GM18873 (cell line): ENCODE measurements at regions not wholly inside any gene's neighbourhood (a gene's known extent, or its start where the extent isn't known, plus 50 kb on each side); places are given as distances from the start of the nearest gene placed in this dataset.

ENCODE experiments used
- ATAC-seq: cut with Tn5 transposase; IDR thresholded peaks from one replicate; pipeline ENCODE4 v1.9.1; 2021; ENCODE audit warnings: mild to moderate bottlenecking, moderate library complexity, moderate number of reproducible peaks; ENCODE audit not compliant: unreplicated experiment, low FRiP score

GRCh38 chr6:167437888-167438484, 113.1 kb downstream of the TTLL2 start:
- no peak for ATAC-seq

GRCh38 chr6:167441715-167442206, 116.9 kb downstream of the TTLL2 start:
- no peak for ATAC-seq

GRCh38 chr6:167442245-167442644, 117.4 kb downstream of the TTLL2 start:
- ATAC-seq, result no peak

- no peak for ATAC-seq
These were observed 118.2 kb downstream of the TTLL2 start for GRCh38 chr6:167442796-167443680.

GRCh38 chr6:167444602-167445346, 119.9 kb downstream of the TTLL2 start:
- ATAC-seq, result no peak

GRCh38 chr6:167445568-167445967, 120.7 kb downstream of the TTLL2 start:
- no peak for ATAC-seq

- no peak for ATAC-seq
These were observed 121.2 kb downstream of the TTLL2 start for GRCh38 chr6:167446046-167446445.

- ATAC-seq, result no peak
These were observed 122.1 kb downstream of the TTLL2 start for GRCh38 chr6:167446971-167447370.

GRCh38 chr6:167448378-167448777, 123.5 kb downstream of the TTLL2 start:
- no peak for ATAC-seq

GRCh38 chr6:167449094-167449861, 124.4 kb downstream of the TTLL2 start:
- ATAC-seq, result no peak

- ATAC-seq, result no peak
These were observed 125.7 kb downstream of the TTLL2 start for GRCh38 chr6:167450626-167451025.

GRCh38 chr6:167452338-167453081, 127.6 kb downstream of the TTLL2 start:
- ATAC-seq, result no peak

- ATAC-seq, result no peak
These were observed 128.2 kb downstream of the TTLL2 start for GRCh38 chr6:167453082-167453446.

- ATAC-seq, result no peak
These were observed 129.1 kb downstream of the TTLL2 start for GRCh38 chr6:167454003-167454402.

GRCh38 chr6:167455371-167455770, 130.5 kb downstream of the TTLL2 start:
- no peak for ATAC-seq

- ATAC-seq, result no peak
These were observed 137.8 kb downstream of the TTLL2 start for GRCh38 chr6:167462514-167463312.

GRCh38 chr6:167464177-167464576, 139.3 kb downstream of the TTLL2 start:
- no peak for ATAC-seq

- ATAC-seq, result no peak
These were observed 140.6 kb downstream of the TTLL2 start for GRCh38 chr6:167465482-167465881.

GRCh38 chr6:167467282-167467681, 142.4 kb downstream of the TTLL2 start:
- no peak for ATAC-seq
